HG03064 (cell line): ENCODE measurements at regions not wholly inside any gene's neighbourhood (a gene's known extent, or its start where the extent isn't known, plus 50 kb on each side); places are given as distances from the start of the nearest gene placed in this dataset.

Experiments
- ATAC-seq: cut with Tn5 transposase; IDR thresholded peaks from one replicate; pipeline ENCODE4 v1.9.1; 2021; ENCODE audit warnings: low read depth; ENCODE audit not compliant: unreplicated experiment

GRCh38 chr21:39124681-39125251, 58.5 kb downstream of the PSMG1 start:
- ATAC-seq: no peak

GRCh38 chr21:39123375-39123774, 59.9 kb downstream of the PSMG1 start:
- no peak for ATAC-seq

GRCh38 chr21:39121600-39122355, 61.5 kb downstream of the PSMG1 start:
- no peak for ATAC-seq

- no peak for ATAC-seq
Measured at GRCh38 chr21:39120876-39121599, 62.2 kb downstream of the PSMG1 start.

- no peak for ATAC-seq
Measured at GRCh38 chr21:39119891-39120290, 63.4 kb downstream of the PSMG1 start.

GRCh38 chr21:39118604-39119215, 64.5 kb downstream of the PSMG1 start:
- no peak for ATAC-seq

- ATAC-seq: no peak
Measured at GRCh38 chr21:39118061-39118460, 65.2 kb downstream of the PSMG1 start.

GRCh38 chr21:39117440-39117970, 65.7 kb downstream of the PSMG1 start:
- no peak for ATAC-seq

GRCh38 chr21:39116761-39117439, 66.4 kb downstream of the PSMG1 start:
- no peak for ATAC-seq

- ATAC-seq: no peak
Measured at GRCh38 chr21:39115576-39116235, 67.5 kb downstream of the PSMG1 start.

- no peak for ATAC-seq
Measured at GRCh38 chr21:39114871-39115575, 68.2 kb downstream of the PSMG1 start.

GRCh38 chr21:39111931-39112550, 71.2 kb downstream of the PSMG1 start:
- no peak for ATAC-seq

- ATAC-seq: no peak
Measured at GRCh38 chr21:39110431-39110830, 72.8 kb downstream of the PSMG1 start.

- ATAC-seq: no peak
Measured at GRCh38 chr21:39109596-39110210, 73.5 kb downstream of the PSMG1 start.

GRCh38 chr21:39109163-39109530, 74.1 kb downstream of the PSMG1 start:
- ATAC-seq: no peak

GRCh38 chr21:39108291-39109162, 74.7 kb downstream of the PSMG1 start:
- no peak for ATAC-seq

GRCh38 chr21:39107739-39108138, 75.5 kb downstream of the PSMG1 start:
- no peak for ATAC-seq
